Activated naive CD4-positive, alpha-beta T cell treated with anti-CD3 and anti-CD28 coated beads, Interleukin-2, amount 10 ng/mL, durations not matched to agents 7 days and 5 days (primary cell): ENCODE measurements at regions not wholly inside any gene's neighbourhood (a gene's known extent, or its start where the extent isn't known, plus 50 kb on each side); places are given as distances from the start of the nearest gene placed in this dataset.

ENCODE experiments used
- CTCF ChIA-PET: fragments of 350-600 bp; sonication (Branson Sonifier 250); formaldehyde crosslinking; loops from one replicate; lab custom pipeline; 2021; ENCODE audit warnings: antibody characterized with exemption; lab: Charles Lee
- DNase-seq: peaks from one replicate; pipeline ENCODE4 v3.0.0-alpha.2; 2020
- H3K27ac Mint-ChIP-seq: one replicate; pipeline ENCODE4 v1.8.0; 2021; ENCODE audit warnings: mild to moderate bottlenecking, moderate library complexity, mixed read lengths
- H3K27me3 Mint-ChIP-seq: one replicate; pipeline ENCODE4 v1.8.0; 2021; ENCODE audit warnings: mild to moderate bottlenecking, mixed read lengths
- H3K36me3 Mint-ChIP-seq: one replicate; pipeline ENCODE4 v1.8.0; 2021; ENCODE audit warnings: mixed read lengths
- H3K4me1 Mint-ChIP-seq: one replicate; pipeline ENCODE4 v1.8.0; 2021; ENCODE audit warnings: mixed read lengths
- H3K4me3 Mint-ChIP-seq: one replicate; pipeline ENCODE4 v1.8.0; 2021; ENCODE audit warnings: mild to moderate bottlenecking, moderate library complexity, mixed read lengths
- H3K9me3 Mint-ChIP-seq: one replicate; pipeline ENCODE4 v1.8.0; 2021; ENCODE audit warnings: mixed read lengths

DNA sequence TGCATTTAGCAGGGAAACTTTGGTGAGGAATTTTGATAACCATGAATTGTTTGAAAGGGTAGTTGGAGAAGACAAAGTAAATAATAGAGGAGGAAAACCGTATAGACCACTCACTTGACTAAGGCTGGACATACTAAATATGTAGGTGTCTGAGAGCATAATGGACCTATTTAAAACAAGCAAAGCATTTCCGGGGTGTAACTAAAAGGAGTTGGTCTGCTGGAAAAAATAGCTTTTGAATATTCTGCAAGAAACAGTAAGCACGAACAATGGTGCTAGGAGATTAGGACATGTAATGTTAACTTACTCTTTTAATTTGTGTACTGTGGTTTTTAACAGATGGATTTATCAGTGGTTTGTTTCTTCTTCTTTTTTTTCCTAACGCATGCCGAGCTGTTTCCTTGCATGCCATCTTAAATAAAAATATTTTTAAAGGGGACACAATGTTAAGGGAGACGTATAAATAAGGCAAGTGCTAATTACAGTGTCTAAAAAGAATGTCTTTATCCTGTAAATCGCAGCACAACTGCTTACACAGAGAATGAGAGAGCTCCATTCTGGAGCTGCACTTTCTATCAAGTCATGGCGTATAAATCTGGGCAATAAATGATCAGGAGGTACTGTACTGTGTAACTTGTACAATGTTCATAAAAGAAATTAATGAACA, 492.1 kb downstream of the LMO4 start:
- no peaks in the 10 kb centered on the region for H3K36me3 Mint-ChIP-seq
- H3K9me3 Mint-ChIP-seq: no peaks in the 10 kb centered on the region
- H3K4me1 Mint-ChIP-seq: no peaks in the 10 kb centered on the region
- H3K27ac Mint-ChIP-seq: no peak overlapping the region
- no peak for DNase-seq
- no peak overlapping the region for H3K4me3 Mint-ChIP-seq
- CTCF ChIA-PET: no interaction called here
- H3K27me3 Mint-ChIP-seq: no peaks in the 10 kb centered on the region

GRCh38 chr1:87821335-87821697, 492.6 kb downstream of the LMO4 start:
- H3K4me3 Mint-ChIP-seq: no peak overlapping the region
- no peaks in the 10 kb centered on the region for H3K27me3 Mint-ChIP-seq
- CTCF ChIA-PET: no interaction called here
- DNase-seq: no peak
- H3K9me3 Mint-ChIP-seq: no peaks in the 10 kb centered on the region
- no peak overlapping the region for H3K27ac Mint-ChIP-seq
- no peaks in the 10 kb centered on the region for H3K4me1 Mint-ChIP-seq
- no peaks in the 10 kb centered on the region for H3K36me3 Mint-ChIP-seq

GRCh38 chr1:87826681-87827251, 498.1 kb downstream of the LMO4 start:
- CTCF ChIA-PET: no interaction called here
- Mint-ChIP-seq H3K27ac (no peak overlapping the region), H3K36me3 (no peaks in the 10 kb centered on the region), H3K27me3 (no peaks in the 10 kb centered on the region), H3K9me3 (no peaks in the 10 kb centered on the region), H3K4me1 (no peaks in the 10 kb centered on the region), H3K4me3 (no peak overlapping the region)
- DNase-seq: no peak

DNA sequence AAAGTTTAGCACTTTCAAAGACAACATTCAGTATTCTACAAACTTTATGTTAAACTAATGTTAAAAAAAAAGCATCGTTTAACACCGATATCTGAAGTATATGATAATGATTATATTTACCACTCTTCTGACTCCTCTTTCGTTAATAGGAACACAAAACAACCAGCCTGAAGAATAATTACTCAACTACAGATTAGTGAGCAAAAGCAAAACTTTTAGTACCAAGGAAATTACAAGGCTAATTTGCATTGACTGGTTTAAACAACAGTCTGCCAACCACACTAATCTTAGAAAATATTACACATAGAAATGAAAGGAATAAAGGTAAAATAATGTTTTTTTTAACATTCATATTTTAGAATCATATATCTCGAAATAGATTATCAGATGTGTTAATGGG, 500.7 kb downstream of the LMO4 start:
- H3K4me3 Mint-ChIP-seq: no peak overlapping the region
- H3K27me3 Mint-ChIP-seq: no peaks in the 10 kb centered on the region
- no peaks in the 10 kb centered on the region for H3K9me3 Mint-ChIP-seq
- H3K4me1 Mint-ChIP-seq: no peaks in the 10 kb centered on the region
- no peaks in the 10 kb centered on the region for H3K36me3 Mint-ChIP-seq
- no peak for DNase-seq
- H3K27ac Mint-ChIP-seq: no peak overlapping the region
- CTCF ChIA-PET: no interaction called here

- H3K4me3 Mint-ChIP-seq: no peak overlapping the region
- no peaks in the 10 kb centered on the region for H3K9me3 Mint-ChIP-seq
- CTCF ChIA-PET: no interaction called here
- DNase-seq: no peak
- H3K27me3 Mint-ChIP-seq: no peaks in the 10 kb centered on the region
- no peaks in the 10 kb centered on the region for H3K36me3 Mint-ChIP-seq
- no peaks in the 10 kb centered on the region for H3K4me1 Mint-ChIP-seq
- H3K27ac Mint-ChIP-seq: no peak overlapping the region
Observed at GRCh38 chr1:87830432-87830978, 501.8 kb downstream of the LMO4 start.

DNA sequence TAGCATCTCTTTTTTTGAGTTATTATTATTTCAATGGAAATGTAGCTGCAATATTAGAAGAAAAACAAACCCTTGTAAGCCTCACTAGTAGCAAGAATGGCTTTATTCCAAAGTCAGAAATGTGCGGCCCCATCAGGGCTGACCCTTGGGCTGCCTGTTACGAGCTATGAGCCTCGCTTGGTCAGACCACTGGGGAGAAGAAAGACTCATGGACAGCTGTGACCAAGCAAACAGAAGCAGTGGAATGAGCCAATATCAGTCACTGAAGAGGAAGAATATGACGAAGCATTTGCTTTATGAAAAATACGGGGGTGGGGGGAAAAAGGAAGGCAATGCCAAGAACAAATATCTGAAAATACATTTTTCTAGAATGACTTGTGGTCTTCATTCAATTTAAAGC, 504.5 kb downstream of the LMO4 start:
- H3K27me3 Mint-ChIP-seq: no peaks in the 10 kb centered on the region
- H3K9me3 Mint-ChIP-seq: no peaks in the 10 kb centered on the region
- H3K4me1 Mint-ChIP-seq: no peaks in the 10 kb centered on the region
- no peak overlapping the region for H3K27ac Mint-ChIP-seq
- no peak for DNase-seq
- CTCF ChIA-PET: no interaction called here
- no peaks in the 10 kb centered on the region for H3K36me3 Mint-ChIP-seq
- H3K4me3 Mint-ChIP-seq: no peak overlapping the region

DNA sequence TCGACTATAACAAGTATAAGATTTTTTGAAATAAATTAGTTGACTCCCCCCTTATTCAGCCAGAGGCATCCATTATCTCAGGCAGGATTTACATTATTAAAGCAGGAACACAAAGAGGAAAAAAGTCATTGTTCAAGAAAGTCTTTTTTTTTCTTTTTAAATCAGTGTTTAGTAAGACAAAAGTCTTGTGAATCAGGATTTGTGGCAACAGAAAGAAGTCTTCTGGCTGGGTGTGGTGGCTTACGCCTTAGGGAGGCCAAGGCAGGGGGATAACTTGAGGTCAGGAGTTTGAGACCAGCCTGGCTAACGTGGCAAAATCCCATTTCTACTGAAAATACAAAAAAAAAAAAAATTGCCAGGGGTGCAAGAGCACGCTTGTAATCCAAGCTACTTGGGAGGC, 505.5 kb downstream of the LMO4 start:
- DNase-seq: no peak
- Mint-ChIP-seq H3K9me3 (no peaks in the 10 kb centered on the region), H3K27me3 (no peaks in the 10 kb centered on the region), H3K27ac (no peak overlapping the region), H3K4me3 (no peak overlapping the region), H3K36me3 (no peaks in the 10 kb centered on the region), H3K4me1 (no peaks in the 10 kb centered on the region)
- CTCF ChIA-PET: no interaction called here

DNA sequence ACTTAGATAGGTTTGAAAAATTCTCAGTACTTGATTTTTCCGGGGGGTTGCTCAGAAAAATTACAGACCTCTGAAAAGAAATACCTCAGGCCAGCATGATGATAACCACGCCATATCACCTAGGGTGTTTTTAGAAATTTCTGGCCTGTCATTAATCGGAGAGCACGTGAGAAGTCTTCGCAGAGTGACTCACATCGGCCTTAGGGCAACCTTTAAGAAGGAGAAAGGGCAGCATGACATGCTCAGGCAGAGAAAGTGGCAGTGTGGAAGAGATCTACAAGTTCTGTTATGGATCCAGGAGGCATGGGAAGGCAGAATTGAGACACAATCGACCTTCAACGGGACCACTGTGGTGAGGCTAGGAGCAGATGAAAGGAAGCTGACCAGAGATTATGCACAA, 506.3 kb downstream of the LMO4 start:
- no peak for DNase-seq
- Mint-ChIP-seq H3K9me3 (no peaks in the 10 kb centered on the region), H3K4me3 (no peak overlapping the region), H3K27me3 (no peaks in the 10 kb centered on the region), H3K27ac (no peak overlapping the region), H3K4me1 (no peaks in the 10 kb centered on the region), H3K36me3 (no peaks in the 10 kb centered on the region)
- CTCF ChIA-PET: no interaction called here

GRCh38 chr1:87840767-87841166, 512.1 kb downstream of the LMO4 start:
- no peak for DNase-seq
- Mint-ChIP-seq H3K4me1 (no peaks in the 10 kb centered on the region), H3K27me3 (no peaks in the 10 kb centered on the region), H3K9me3 (no peaks in the 10 kb centered on the region), H3K36me3 (no peaks in the 10 kb centered on the region), H3K27ac (no peak overlapping the region), H3K4me3 (no peak overlapping the region)
- CTCF ChIA-PET: no interaction called here

DNA sequence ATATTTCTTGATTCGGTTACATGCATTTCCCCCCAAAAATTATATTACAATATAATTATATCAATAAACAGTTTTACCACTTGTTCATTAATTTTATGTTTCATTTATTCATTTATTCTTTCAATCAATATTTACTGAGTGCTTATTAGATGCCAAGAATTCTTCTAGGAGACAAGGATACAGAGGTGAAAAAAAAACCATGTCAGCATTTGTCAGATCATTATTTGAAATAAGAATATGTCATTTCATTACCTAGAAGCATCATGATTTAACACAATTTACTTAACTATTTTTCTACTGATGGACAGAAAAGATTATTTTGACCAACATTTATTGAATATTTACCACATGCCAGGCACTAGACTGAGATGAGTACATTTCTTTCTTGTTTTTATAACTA, 512.7 kb downstream of the LMO4 start:
- H3K4me3 Mint-ChIP-seq: no peak overlapping the region
- CTCF ChIA-PET: no interaction called here
- H3K4me1 Mint-ChIP-seq: no peaks in the 10 kb centered on the region
- no peaks in the 10 kb centered on the region for H3K9me3 Mint-ChIP-seq
- H3K27me3 Mint-ChIP-seq: no peaks in the 10 kb centered on the region
- no peaks in the 10 kb centered on the region for H3K36me3 Mint-ChIP-seq
- no peak overlapping the region for H3K27ac Mint-ChIP-seq
- DNase-seq: no peak

DNA sequence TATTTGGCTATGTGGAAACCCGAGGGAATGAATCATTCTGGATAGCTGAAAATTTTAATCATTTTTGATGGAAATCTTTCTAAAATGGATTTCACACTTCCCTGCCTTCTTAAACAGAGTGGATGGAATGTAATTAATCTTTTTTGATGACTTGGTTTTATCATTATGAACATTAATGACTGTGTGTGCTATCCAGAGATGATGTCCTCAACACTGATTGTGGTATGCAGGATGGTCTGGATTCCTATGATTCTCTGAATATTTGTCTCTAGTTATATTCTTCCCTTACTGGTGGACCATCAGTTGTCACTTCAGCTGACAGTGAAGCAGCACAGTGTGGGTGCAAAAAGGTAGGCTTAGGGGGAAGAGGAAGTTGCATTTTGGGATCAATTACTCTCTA, 513.5 kb downstream of the LMO4 start:
- H3K4me1 Mint-ChIP-seq: no peaks in the 10 kb centered on the region

DNA sequence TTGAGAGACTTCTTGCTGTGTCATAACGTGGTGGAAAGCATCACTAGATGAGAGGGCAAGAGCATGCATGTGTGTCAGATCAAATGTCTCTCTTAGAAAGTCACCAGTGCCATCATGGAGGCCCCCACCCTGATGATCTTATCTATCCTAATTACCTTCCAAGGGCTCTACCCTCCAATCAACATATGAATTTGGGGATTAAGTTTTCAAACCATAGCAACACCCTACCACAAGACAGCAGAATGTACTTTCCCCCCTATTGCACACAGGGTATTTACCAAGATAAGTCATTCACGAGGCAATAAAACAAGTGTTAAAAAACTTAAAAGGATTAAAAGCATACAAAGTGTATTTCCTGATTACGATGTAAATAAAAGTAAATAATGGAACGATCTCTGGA, 515.6 kb downstream of the LMO4 start:
- no peak for DNase-seq
- no peaks in the 10 kb centered on the region for H3K27me3 Mint-ChIP-seq
- no peak overlapping the region for H3K4me3 Mint-ChIP-seq
- H3K4me1 Mint-ChIP-seq: no peaks in the 10 kb centered on the region
- no peaks in the 10 kb centered on the region for H3K36me3 Mint-ChIP-seq
- no peaks in the 10 kb centered on the region for H3K9me3 Mint-ChIP-seq
- H3K27ac Mint-ChIP-seq: no peak overlapping the region
- CTCF ChIA-PET: no interaction called here

More for the DNA sequence above, 513.5 kb downstream of the LMO4 start:
- Mint-ChIP-seq H3K36me3 (no peaks in the 10 kb centered on the region), H3K27me3 (no peaks in the 10 kb centered on the region), H3K9me3 (no peaks in the 10 kb centered on the region), H3K27ac (no peak overlapping the region), H3K4me3 (no peak overlapping the region)
- CTCF ChIA-PET: no interaction called here
- no peak for DNase-seq

- Mint-ChIP-seq H3K4me1 (no peaks in the 10 kb centered on the region), H3K36me3 (no peaks in the 10 kb centered on the region), H3K27ac (no peak overlapping the region), H3K4me3 (no peak overlapping the region), H3K27me3 (no peaks in the 10 kb centered on the region), H3K9me3 (no peaks in the 10 kb centered on the region)
- DNase-seq: no peak
- CTCF ChIA-PET: no interaction called here
Observed at GRCh38 chr1:87851490-87851889, 522.8 kb downstream of the LMO4 start.

DNA sequence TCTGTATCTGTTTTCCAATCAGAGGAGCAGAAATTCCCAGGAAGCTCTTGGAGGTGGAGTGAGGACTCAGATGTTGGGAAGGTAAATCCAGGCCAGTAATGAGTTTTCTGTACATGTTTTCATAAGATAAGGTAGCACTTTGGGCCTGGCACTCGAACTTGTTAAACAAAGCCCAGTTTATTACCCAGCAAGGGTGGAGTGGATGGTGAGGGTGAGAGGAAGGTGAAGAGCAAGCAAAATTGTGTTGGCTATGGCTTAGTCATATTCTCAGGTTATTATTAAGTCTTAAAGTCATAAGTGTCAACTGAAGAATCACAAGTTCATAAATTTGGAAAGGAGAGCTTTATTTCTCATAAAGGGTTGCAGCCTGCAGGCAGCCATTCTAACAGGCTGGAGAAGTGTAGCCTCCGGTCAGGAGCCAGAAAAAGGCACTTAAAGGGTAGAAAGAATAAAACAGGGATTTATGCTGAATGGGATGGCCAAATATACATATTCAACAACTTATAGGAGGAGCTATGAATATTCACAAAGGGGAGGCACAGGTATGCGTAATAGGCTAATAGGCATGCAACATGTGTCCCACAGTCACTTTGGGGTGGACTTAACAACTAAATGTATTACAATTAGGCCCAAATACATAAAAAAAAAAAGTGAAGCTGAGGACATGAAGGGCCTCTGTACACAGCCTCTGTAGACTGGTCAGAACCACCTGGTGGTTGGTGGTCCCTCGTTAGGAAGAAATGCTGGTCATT, 523.9 kb downstream of the LMO4 start:
- no peaks in the 10 kb centered on the region for H3K36me3 Mint-ChIP-seq
- DNase-seq: no peak
- H3K9me3 Mint-ChIP-seq: no peaks in the 10 kb centered on the region
- no peaks in the 10 kb centered on the region for H3K4me1 Mint-ChIP-seq
- H3K4me3 Mint-ChIP-seq: no peak overlapping the region
- CTCF ChIA-PET: no interaction called here
- no peak overlapping the region for H3K27ac Mint-ChIP-seq
- H3K27me3 Mint-ChIP-seq: no peaks in the 10 kb centered on the region
